Astrocyte of the spinal cord (primary cell): ENCODE measurements at regions not wholly inside any gene's neighbourhood (a gene's known extent, or its start where the extent isn't known, plus 50 kb on each side); places are given as distances from the start of the nearest gene placed in this dataset.

Experiments
- DNase-seq: peaks from one replicate; pipeline ENCODE4 v3.0.0; 2011; ENCODE audit warnings: low read depth, low spot score
- H3K4me3 ChIP-seq: 2 replicates; pipeline ENCODE4 v1.5.1; 2011; ENCODE audit warnings: low read depth, mild to moderate bottlenecking, low read length, moderate library complexity
- CTCF ChIP-seq: IDR thresholded peaks from 2 replicates; pipeline ENCODE4 v1.5.1; 2012; ENCODE audit warnings: low read depth, mild to moderate bottlenecking, low read length, inconsistent platforms
- in situ Hi-C: cut with HindIII; loops from 2 replicates; pipeline ENCODE4 v1.10.0; 2017; ENCODE audit warnings: low sequenced_read_pairs

GRCh38 chr17:65387322-65387721, 174.1 kb downstream of the AXIN2 start:
- TF ChIP-seq CTCF = no peak
- in situ Hi-C loops = no loop called here
- no peak overlapping the region for H3K4me3 ChIP-seq
- DNase-seq = no peak

GRCh38 chr17:65385726-65386125, 175.7 kb downstream of the AXIN2 start:
- H3K4me3 ChIP-seq = no peak overlapping the region
- in situ Hi-C loops = no loop called here
- TF ChIP-seq CTCF = no peak
- no peak for DNase-seq

DNA sequence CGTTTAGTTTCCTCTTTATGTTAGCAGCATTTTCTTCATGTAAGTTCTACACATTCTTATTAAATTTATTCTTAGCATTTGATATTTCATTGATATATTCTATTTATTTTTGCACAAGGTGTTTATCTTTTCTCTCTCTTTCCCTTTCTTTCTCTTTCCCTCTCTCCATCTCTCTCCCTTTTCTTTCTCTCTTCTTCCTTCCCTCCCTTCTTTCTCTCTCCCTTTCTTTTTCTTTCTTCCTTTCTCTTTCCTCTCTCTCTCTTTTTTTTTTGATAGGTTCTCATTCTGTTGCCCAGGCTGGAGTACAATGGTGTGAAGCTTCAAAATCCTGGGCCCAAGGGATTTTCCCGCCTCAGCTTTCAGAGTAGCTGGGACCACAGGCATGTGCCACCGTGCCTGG, 176.4 kb downstream of the AXIN2 start:
- in situ Hi-C loops = no loop called here
- TF ChIP-seq CTCF = no peak
- DNase-seq = no peak
- no peak overlapping the region for H3K4me3 ChIP-seq

DNA sequence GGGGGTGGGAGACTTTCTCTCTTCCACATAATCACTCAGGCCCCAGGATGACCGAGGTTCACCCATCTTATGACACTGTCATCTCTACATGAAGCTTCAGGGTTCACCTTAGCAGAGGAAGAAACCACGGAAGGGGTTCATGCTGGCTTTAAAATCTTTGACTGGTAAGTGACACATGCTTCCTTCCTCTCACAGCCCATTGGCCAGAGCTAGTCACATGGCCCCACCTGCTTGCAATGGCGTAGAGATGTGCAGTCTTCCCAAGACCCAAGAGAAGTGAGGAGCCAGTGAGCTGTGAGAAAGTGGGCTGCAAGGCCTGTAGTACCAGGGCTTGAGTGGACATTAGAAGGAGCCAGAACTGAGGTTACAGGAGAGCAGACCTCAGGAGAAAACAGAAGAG, 180.3 kb downstream of the AXIN2 start:
- no peak overlapping the region for H3K4me3 ChIP-seq
- no peak for TF ChIP-seq CTCF
- in situ Hi-C loops = no loop called here
- no peak for DNase-seq

- in situ Hi-C loops = no loop called here
- no peak for DNase-seq
- TF ChIP-seq CTCF = no peak
- no peak overlapping the region for H3K4me3 ChIP-seq
Measured at GRCh38 chr17:65374966-65375365, 186.5 kb downstream of the AXIN2 start.

- in situ Hi-C loops = no loop called here
- no peak for TF ChIP-seq CTCF
- H3K4me3 ChIP-seq = no peak overlapping the region
- DNase-seq = no peak
Measured at GRCh38 chr17:65371702-65372101, 189.7 kb downstream of the AXIN2 start.

GRCh38 chr17:65370669-65371131, 190.7 kb downstream of the AXIN2 start:
- H3K4me3 ChIP-seq = no peak overlapping the region
- in situ Hi-C loops = no loop called here
- TF ChIP-seq CTCF = no peak
- DNase-seq = no peak
